HT-29 (cell line): ENCODE measurements at regions not wholly inside any gene's neighbourhood (a gene's known extent, or its start where the extent isn't known, plus 50 kb on each side); places are given as distances from the start of the nearest gene placed in this dataset.
"Not testable (repeated sequence)": the region's sequence is repeated elsewhere in the genome, so short reads cannot be mapped to it uniquely, and the experiment has no call there.

Source experiments
- DNase-seq: peaks from one replicate; pipeline ENCODE4 v3.0.0-alpha.2; 2015; ENCODE audit warnings: low spot score

DNA sequence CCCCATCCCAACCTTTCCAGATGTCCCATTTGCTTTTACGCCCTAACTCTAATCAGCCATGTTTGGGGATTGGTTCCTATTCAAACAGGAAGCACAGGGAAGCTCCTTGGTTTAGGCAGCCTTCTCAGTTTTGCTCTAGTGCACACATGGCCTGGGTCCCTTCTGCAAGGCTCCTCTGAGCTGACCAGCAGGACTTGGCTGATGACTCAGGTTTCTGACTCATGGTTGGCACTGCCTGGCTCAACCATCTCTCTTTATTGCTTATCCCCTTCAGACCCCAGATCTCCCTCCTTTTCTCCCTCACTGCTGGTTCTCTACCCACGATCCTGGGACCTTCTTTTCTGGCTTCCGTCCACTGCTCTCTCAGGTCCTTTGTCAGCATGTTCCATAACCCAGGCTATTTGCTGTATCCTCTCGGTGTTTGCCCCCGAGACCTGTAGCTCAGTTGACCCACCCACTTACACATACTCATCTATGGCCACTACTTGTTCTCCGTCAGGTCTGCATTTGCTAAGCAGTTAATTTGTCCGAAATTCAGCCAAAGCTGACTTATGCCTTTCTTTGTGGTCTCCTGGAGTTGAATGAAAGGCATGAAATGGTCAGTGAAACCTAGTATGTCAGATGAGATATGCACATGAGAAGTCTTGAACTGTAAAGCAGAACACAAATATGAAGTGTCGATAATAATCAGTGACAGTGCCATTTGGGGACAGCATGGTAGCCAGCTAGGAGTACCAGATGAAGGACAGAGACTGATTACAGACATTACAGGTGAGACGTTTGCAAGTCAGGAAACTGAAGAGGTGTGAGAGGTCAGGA is 323.5 kb upstream of the ROPN1 start:
- DNase-seq = peak; percentile 50

DNA sequence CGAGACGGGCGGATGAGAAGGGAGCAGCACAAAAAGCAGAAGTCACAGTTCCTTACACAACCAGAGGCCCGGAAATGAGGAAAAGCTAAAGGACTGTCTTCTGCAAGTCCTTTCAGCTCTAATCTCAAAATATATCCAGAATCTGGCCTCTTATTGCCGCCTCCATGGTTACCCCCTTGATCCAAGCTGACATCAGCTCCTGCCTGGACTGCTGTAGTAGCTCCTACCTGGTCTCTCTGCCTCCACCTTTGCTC is 324.0 kb upstream of the ROPN1 start:
- no peak for DNase-seq

DNA sequence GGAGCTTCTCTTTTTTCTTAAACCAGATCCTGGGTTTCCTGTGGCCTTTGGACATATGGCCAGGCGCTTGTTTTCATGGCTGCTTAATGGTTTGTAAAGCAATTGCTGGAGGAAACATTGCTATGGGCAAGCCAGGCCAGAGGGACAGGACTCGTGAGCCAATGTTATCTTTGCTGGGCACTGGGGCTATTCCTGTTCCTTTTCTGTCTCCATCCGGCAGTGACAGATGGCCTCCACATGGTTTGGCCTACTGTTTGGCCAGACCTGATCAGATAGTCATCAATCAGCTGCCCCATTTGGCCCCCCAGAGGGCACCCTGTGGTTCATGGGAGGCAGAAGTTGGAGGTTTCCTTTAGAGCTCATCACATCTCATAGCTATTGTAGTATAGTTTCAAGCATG is 326.1 kb upstream of the ROPN1 start:
- DNase-seq = no peak

DNA sequence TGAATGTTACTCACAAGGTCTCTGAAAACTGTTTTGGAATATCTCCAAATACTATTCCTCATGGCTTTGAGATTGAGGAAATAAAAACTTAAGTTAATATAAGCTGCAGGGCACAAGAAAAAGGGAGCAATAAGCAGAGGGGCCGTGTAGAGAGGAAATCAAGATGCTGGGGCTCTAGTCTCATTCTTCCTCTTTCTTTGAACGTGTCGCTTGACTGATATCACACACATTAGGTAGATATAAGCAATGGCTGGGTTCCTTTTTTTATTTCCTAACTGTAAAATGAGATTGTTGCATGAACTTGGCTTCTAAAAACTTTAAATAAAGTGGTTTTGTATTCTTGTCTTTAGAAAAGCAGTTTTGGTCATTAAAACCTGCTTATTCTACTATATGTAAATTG is 326.7 kb upstream of the ROPN1 start:
- DNase-seq = no peak

DNA sequence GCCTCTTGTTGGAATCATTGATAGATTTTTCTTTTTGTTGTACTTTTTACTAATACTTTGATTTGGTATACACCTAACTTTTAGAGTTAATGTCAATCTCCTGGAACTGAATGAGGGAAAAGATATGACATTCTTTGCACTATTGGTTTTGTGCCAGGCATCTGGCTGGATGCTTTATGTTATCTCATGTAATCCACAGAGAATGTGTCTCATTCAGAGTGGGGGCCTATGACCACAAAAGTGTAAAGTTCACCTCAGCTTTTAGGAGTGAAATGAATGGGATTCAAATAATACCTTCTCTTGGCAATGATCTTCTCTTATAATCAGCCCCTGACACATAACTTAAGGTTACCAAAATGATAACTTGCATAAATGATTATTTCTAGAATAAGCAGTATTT is 329.1 kb upstream of the ROPN1 start:
- DNase-seq = no peak

DNA sequence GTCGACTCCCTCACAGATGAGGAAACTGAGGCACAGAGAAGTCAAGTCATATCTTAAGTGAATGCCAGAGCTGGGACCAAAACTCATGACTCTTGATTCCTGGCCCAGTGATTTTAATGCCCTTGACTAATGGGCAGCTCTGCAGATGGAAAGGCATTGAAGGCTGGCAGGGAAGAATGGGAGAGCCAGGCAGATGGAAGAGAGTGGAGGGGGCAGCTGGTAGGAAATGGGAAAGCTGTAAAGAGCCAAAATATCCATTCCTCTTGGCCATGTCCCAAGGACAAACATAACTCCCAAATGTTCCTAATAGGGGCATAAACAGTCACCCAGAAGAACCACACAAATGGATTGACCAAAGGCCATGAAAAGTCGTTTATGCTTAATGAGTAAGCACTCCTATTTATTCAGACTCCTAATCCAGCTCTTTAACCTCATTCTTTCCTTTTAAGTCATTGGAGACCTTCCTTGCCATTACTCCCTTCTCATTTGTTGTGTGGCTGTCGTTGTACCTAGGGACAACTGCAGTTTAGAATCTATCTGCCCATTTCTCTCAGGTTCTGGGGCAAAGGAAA is 330.5 kb upstream of the ROPN1 start:
- DNase-seq = no peak

DNA sequence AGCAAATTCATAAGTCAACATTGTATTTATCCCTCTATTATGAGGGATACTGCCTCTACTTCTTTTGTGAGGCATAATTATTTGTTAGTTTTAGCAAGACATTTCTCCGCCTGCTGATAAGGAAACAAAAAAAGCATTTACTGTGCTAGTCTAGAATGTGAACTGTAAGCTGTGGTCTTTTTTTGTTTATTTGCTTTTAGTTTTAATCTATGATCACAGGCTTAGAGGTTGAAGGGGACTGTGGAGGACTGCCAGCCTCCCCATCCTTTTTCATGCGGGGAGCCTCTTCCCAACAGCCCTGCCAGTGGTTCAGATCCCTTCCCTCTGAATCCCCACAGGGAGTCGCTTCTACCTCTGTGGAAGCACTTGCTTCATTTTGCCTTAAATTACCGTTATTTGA is 331.0 kb upstream of the ROPN1 start:
- no peak for DNase-seq

DNA sequence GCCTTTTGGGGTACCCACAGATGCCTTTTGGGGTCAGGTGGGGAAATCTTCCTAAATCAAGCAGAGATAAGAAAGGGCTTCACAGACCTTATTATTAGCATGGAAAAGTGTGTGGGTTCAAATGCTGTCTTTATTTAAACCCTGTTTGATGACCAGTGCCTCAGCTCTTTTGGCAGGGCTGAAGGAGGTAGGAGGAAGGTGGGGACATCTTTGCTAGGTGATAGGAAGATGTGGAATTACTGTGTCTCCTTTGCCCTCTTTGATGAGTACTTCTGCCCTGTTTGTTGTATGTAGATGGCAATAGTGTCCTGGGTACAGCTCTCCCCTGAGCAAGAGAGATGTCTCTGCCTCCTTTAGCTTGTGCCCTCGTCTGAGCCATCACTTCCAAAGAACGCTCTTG is 333.3 kb upstream of the ROPN1 start:
- DNase-seq = no peak

DNA sequence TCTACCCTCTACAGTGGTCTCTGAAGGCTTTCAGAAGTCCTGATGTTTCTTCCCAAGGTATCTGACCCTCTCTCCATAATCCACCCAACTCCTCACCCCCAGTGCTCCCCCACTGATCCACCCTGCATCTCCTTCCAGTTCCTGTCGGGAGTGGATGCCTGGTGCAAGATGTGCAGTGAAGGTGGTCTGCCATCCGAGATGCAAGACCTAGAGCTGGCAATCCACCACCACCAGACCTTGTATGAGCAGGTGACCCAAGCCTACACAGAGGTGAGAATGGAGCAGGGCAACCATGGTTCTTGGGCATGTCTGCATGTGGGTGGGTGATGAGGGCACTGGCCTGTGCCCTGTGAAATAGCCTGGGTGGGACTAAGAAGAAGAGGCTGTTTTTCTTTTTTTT is 337.8 kb upstream of the ROPN1 start:
- DNase-seq = no peak

DNA sequence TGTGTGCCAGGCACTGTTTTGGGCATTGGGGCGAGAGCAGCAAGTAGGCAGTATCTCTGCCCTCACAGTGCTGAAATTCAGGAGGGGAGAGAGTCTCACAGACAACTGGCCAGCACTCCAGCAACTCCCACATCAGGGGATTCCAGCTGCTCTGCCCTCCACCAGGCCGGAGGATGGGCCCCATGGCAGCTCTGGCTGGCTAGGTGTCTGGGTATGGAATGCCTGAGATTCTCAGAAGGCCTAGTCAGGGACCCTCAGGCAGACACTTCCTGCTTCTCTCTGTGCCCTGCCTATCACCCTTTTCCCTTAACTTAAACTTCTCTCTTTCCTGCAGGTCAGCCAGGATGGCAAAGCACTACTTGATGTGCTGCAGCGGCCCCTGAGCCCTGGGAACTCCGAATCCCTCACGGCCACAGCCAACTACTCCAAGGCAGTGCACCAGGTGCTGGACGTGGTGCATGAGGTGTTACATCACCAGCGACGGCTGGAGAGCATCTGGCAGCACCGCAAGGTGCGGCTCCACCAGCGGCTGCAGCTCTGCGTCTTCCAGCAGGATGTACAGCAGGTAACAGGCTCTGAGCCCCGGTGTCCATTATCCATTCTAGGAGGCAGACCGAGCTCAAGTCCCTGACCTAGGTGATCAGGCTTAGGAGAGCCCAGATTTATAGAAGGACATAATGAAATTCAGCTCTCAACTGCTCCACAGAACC is 342.2 kb upstream of the ROPN1 start:
- no peak for DNase-seq

DNA sequence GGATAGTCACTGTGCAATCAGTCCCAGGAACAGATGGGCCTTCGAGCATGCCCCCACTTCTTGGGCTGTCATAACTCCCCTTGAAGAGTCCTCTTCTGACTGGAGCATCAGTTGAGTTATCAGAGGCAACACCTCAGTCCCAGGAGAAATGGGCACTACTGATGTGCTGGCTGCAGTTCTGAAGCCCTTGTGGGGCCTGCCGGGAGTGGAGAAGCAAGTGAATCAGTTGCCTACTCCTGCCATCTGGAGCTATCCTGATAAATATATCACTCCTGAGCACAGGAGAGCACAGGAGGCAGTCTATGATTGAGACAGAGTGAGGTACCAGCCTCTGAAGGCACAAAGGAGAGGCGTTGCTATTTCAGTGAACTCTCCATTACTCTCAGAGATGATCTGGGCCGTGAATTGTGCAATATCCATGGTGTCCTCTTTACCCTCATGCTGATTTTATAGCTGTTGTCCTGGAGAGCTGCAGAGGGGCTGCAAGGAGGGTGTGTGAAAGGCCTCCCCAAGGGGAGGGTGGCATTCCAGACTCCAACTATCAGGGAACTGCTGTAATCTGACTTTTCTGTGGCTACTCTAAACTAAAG is 344.2 kb upstream of the ROPN1 start:
- no peak for DNase-seq

DNA sequence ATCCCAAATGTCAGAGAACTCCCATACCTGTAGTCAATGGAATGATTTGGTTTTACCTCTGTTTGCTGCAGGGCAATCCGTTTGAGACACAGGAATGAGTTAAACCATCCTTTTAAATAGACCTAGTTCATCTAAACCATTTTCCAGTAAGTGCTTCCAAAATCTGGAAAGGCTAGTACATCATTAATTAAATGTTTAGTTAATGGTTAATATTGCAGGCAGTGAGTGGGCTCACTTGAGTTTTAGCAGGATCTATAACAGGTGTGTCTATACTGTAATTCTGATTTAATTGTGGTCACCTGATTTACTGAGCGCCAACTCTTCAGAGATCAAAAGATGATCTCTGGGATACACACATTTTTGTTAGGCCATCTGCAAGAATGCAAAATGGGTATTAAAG is 353.9 kb upstream of the ROPN1 start:
- DNase-seq = no peak

DNA sequence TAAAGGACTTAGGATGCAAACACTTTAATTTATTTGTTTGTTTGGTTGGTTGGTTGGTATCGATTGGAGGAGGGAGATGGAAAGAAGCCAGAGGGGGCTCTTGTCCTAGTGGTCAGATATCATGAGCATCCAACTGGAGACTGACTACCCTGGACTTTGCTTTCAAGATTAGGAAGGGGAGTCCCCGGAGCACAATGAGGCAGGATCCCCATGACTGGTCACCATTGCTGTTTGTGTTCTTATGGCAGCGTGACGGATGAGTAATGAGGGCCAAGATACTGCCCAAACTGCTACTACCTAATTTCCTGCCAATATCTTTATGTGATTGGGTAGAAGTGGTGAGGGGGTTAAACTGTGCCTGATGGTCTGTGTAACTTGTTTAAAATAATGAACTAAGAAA is 354.6 kb upstream of the ROPN1 start:
- no peak for DNase-seq

DNA sequence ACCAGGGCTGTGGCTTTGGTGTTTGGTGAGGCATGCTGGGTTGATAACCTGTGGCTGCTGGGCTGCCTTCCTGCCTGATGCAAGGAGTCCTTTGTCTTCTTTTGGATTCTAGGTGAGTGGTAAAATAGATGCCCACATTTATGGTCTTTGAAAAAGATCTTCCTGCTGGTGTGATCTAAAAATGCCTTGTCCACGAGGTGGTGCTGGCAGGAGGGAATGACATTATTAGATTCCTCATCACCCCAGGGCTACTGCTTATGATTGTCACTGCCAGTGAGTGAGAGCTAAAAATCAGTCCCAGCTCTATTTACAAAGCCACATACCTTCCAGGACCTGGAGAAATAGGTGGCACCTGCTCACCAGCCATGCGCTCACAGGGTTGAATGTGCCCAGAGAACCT is 355.5 kb upstream of the ROPN1 start:
- DNase-seq = peak; percentile 30

DNA sequence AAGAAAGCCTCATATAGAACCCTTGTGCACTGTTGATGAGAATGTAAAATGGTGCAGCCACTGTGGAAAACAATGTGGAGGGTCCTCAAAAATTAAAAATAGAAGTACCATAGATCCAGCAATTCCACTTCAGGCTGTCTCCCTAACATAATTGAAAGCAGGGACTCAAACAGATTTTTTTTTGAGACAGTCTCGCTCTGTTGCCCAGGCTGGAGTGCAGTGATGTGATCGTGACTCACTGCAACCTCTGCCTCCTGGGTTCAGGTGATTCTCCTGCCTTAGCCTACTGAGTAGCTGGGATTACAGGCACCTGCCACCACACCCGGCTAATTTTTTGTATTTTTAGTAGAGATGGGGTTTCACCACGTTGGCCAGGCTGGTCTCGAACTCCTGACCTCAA is 356.6 kb upstream of the ROPN1 start:
- DNase-seq = not testable (repeated sequence)

DNA sequence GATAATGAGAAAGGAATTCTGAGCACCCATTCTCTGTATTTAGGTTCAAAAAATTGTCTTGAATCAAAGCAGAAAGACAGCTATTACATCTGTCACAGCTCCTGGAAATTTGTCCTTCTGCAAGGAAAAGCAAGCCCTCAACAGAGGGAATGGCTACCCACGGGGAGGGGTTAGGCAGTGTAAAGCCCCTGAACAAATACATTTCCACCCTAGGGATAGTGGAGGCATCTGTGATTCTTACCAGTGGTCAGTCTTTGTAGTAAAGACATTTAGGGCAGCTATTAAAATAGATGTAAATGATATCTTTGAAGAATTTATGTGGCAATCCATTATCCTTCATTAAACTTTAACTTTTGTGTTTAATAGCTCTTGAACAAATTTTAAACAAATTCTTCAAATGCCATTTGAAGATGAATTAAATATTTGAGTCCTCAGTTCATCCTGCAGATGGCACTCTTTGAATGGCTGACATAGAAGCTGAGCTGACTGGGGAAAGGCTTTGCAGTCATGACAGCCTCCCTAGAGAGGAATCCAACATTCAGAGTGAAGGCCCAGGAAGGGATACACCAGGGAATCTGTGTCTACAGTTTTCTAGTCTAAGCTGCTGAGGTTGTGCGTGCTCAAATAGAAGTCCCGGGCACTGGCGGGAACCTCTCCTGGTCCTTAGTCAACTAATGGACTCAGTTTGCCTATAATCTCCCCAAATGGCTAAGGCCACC is 359.7 kb upstream of the ROPN1 start:
- DNase-seq = peak; percentile 70

DNA sequence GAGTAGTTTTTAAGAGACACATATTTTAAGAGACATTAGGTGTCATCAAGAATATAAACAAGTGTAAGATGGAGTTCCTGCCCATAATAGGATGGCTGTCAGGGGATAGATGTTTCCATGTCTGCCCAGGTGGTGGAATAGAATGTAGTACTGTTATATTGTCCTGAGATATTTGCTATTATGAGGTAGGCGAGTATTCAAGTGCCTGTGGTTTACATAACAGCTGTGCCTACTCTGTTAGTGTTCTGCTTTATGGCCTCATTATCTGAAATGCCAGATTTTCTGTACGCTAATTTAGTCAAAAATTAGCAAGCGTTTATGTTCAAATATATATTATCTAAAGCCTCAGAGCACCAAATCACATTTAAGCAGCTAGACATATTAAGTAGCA is 360.2 kb upstream of the ROPN1 start:
- DNase-seq = no peak

DNA sequence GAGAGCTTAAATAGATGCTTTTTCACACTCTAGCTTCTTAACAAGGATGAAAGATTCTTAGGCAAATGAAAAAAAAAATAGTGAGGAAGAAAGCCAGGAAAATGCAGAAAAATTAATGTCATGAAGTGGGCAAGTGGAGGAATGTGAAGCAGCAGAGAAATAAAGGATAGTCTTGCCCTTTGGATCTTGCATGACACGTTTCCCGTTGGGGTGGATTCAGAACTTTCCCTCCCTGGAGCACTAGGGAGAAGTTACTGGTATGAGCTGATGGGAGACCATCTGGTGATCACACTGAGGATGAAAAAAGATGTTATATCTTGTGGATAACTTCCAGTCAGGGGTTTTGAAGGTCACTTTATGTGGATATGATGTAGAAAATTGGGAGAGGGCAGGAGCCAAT is 361.8 kb upstream of the ROPN1 start:
- DNase-seq = no peak

DNA sequence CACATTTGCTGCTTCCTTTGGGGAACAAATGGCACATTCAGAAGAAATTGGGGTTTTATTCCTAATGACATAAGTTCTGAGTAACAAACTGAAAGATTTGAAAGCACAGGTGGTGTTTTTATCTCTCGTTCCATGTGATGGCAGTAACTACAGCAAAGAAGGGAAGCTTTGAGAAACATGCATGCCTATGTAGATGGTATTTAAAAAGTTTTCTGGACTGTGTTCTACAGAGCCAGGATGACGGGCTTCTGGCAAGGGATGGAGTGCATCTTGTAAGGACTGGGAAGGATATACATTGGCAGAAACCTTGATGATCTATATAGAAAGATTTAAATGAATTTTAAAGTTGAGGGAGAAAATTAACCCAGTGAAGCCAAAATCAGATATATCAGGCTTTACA is 362.2 kb upstream of the ROPN1 start:
- no peak for DNase-seq

DNA sequence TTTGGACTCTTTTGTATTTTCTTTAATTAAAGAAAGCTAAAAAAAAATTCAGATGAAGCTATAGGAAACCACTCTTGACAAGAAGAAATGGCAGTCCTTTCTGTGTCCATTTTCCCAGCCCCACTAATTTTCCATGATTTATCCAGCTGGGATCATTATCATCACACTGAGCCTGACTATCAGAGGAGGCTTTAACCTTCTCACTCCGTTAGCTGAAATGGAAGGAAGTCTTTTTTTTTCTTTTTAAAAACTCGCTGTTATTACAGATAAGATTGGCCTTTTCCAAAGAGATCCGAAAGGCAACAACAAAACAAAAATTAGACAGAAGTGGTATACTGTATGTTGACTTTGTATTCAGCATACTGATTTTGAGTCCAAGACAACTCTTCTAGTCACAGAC is 366.2 kb upstream of the ROPN1 start:
- no peak for DNase-seq

DNA sequence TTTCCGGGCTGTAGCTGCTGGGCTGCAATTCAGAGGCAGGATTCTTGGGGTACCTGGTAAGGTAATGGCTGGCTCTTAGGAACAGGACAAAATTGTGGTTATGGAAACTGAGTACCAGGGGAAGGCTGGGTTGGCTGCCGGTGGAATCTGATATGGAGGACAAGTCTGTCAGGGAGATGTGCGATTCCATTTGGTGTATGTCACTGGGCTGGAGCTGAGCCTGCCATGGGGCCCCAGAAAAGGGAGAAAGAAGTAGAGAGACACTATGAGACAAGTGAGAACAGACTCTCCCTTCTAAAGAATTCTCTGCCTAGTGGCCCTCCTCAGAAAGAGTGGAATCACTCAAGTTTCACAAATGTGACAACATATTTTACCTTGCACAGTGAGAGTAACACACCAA is 368.2 kb upstream of the ROPN1 start:
- DNase-seq = no peak

DNA sequence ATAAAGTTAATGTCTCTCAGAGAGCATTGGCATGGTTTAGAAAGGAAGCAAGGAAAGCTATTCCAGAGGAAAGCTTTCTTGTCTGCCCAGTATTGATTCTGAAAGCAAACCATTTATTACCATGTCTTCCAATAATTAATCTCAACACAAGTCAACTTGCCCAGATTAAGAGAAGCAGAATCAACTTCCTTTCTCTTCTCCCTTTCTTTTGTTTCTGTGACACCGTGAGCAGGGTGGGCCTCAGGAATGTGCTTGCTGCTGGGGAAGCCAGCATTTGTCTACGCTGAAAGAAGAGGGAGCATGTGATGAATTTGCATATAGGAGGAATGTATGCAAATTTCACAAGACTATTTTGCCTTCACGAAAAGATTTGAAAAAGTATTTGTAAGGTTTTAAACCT is 368.6 kb upstream of the ROPN1 start:
- no peak for DNase-seq
